Neural cell (in vitro differentiated cells): ENCODE measurements at regions not wholly inside any gene's neighbourhood (a gene's known extent, or its start where the extent isn't known, plus 50 kb on each side); places are given as distances from the start of the nearest gene placed in this dataset.

ENCODE experiments used
- H2AFZ ChIP-seq: fragments of 200-600, 300-800 bp; sonication (generic), shearing (Covaris generic); 2 replicates; pipeline ENCODE4 v1.6.0; 2014; ENCODE audit warnings: low read depth, mild to moderate bottlenecking, antibody characterized with exemption, low read length, moderate library complexity
- H3F3A ChIP-seq: fragments of 200-600 bp; shearing (Covaris generic); 2 replicates; pipeline ENCODE4 v1.6.1; 2016; ENCODE audit warnings: mild to moderate bottlenecking, moderate library complexity, mixed read lengths, antibody characterized with exemption, low read length; ENCODE audit not compliant: insufficient read depth, poor library complexity, severe bottlenecking
- H3K27ac ChIP-seq: fragments of 200-600, 300-800 bp; sonication (generic), shearing (Covaris generic); 2 replicates; pipeline ENCODE4 v1.5.1; 2014; ENCODE audit warnings: mild to moderate bottlenecking, low read length, moderate library complexity
- H3K27me3 ChIP-seq: fragments of 300-800, 200-600 bp; sonication (generic), shearing (Covaris generic); 2 replicates; pipeline ENCODE4 v1.6.0; 2014; ENCODE audit warnings: mild to moderate bottlenecking, low read depth, low read length, moderate library complexity; ENCODE audit not compliant: insufficient read depth
- H3K36me3 ChIP-seq: fragments of 300-800, 200-600 bp; sonication (generic), shearing (Covaris generic); 2 replicates; pipeline ENCODE4 v1.5.1; 2014; ENCODE audit warnings: mild to moderate bottlenecking, antibody characterized with exemption, low read length, moderate library complexity; ENCODE audit not compliant: insufficient read depth
- H3K4me2 ChIP-seq: fragments of 300-800, 200-600 bp; sonication (generic), shearing (Covaris generic); 2 replicates; pipeline ENCODE4 v1.6.0; 2014; ENCODE audit warnings: mild to moderate bottlenecking, low read length
- H3K4me3 ChIP-seq: fragments of 300-800, 200-600 bp; sonication (generic), shearing (Covaris generic); 2 replicates; pipeline ENCODE4 v1.5.1; 2014; ENCODE audit warnings: mild to moderate bottlenecking, low read length, moderate library complexity
- H3K79me2 ChIP-seq: fragments of 200-600 bp; shearing (Covaris generic); replicated peaks from 2 replicates; pipeline ENCODE4 v1.6.0; 2014; ENCODE audit warnings: mild to moderate bottlenecking, low read length, moderate library complexity; ENCODE audit not compliant: insufficient read depth
- H3K9ac ChIP-seq: fragments of 300-800, 200-600 bp; sonication (generic), shearing (Covaris generic); 2 replicates; pipeline ENCODE4 v1.6.1; 2016; ENCODE audit warnings: mild to moderate bottlenecking, low read length, mixed read lengths
- H3K9me2 ChIP-seq: fragments of 200-600 bp; shearing (Covaris generic); 2 replicates; pipeline ENCODE4 v1.6.1; 2016; ENCODE audit warnings: mild to moderate bottlenecking, low read length, mixed read lengths; ENCODE audit not compliant: insufficient read depth
- H3K9me3 ChIP-seq: fragments of 200-600, 300-800 bp; sonication (generic), shearing (Covaris generic); 2 replicates; pipeline ENCODE4 v1.6.1; 2016; ENCODE audit warnings: mild to moderate bottlenecking, mixed run types, low read length, moderate library complexity, mixed read lengths
- H4K20me1 ChIP-seq: fragments of 200-600 bp; shearing (Covaris generic); 2 replicates; pipeline ENCODE4 v1.6.1; 2016; ENCODE audit warnings: mild to moderate bottlenecking, mixed run types; ENCODE audit not compliant: insufficient read depth
- CTCF ChIP-seq: fragments of 450-650 bp; IDR thresholded peaks from 2 replicates; pipeline ENCODE4 v1.5.1; 2014; ENCODE audit warnings: antibody characterized with exemption, mild to moderate bottlenecking, moderate library complexity; ENCODE audit not compliant: poor library complexity, severe bottlenecking
- EP300 ChIP-seq: fragments of 450-650 bp; conservative IDR thresholded peaks from 2 replicates; pipeline ENCODE4 v1.6.1; 2014; ENCODE audit warnings: antibody characterized with exemption, mild to moderate bottlenecking, moderate library complexity; ENCODE audit not compliant: poor library complexity, severe bottlenecking
- EZH2 ChIP-seq: fragments of 200-600, 300-800 bp; shearing (Covaris generic), sonication (generic); IDR thresholded peaks from 2 replicates; pipeline ENCODE4 v1.6.1; 2014; ENCODE audit warnings: antibody characterized with exemption, low read length, borderline replicate concordance, mild to moderate bottlenecking; ENCODE audit not compliant: insufficient read depth, poor library complexity, severe bottlenecking
- MXI1 ChIP-seq: fragments of 450-650 bp; conservative IDR thresholded peaks from 2 replicates; pipeline ENCODE4 v1.6.1; 2014; ENCODE audit warnings: antibody characterized with exemption, mild to moderate bottlenecking; ENCODE audit not compliant: poor library complexity, severe bottlenecking
- POLR2AphosphoS5 ChIP-seq: IDR thresholded peaks from 2 replicates; pipeline ENCODE4 v1.6.1; 2012
- RAD21 ChIP-seq: fragments of 450-650 bp; conservative IDR thresholded peaks from 2 replicates; pipeline ENCODE4 v1.6.1; 2014; ENCODE audit warnings: antibody characterized with exemption, mild to moderate bottlenecking, moderate library complexity
- REST ChIP-seq: IDR thresholded peaks from 2 replicates; pipeline ENCODE4 v1.6.1; 2012; ENCODE audit warnings: borderline replicate concordance
- SMC3 ChIP-seq: fragments of 450-650 bp; conservative IDR thresholded peaks from 2 replicates; pipeline ENCODE4 v1.6.1; 2014; ENCODE audit warnings: antibody characterized with exemption, mild to moderate bottlenecking, moderate library complexity; ENCODE audit not compliant: poor library complexity
- TAF1 ChIP-seq: IDR thresholded peaks from 2 replicates; pipeline ENCODE4 v1.6.1; 2012; ENCODE audit warnings: low read depth

GRCh38 chr4:67019686-67020437, 525.4 kb downstream of the CENPC start:
- H3K27me3 ChIP-seq: no peaks in the 10 kb centered on the region

DNA sequence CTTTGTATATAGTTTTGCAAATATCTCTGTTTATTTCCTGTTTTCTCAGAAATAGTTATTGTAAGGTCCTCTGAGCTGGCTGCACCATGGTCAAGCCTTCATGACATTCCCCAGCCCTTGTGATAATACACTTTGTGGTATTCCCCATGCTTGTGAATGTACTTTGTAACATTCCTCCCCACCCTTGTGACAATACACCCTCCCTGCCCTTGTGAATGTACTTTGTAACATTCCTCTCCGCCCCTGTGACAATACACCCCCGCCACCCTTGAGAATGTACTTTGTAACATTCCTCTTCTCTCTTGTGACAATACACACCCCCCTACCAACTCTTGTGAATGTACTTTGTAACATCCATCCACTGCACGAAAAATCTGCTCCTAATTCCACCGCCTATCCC, 530.7 kb downstream of the CENPC start:
- H4K20me1 ChIP-seq: no peaks in the 10 kb centered on the region
- TF ChIP-seq CTCF (no peak), REST (no peak)
- H3K4me2 ChIP-seq: no peak overlapping the region
- H3F3A ChIP-seq: no peaks in the 10 kb centered on the region
- H3K9ac ChIP-seq: no peak overlapping the region
- no peaks in the 10 kb centered on the region for H3K27me3 ChIP-seq
- peaks cover 9% of the 10 kb centered on the region for H3K9me3 ChIP-seq
- no peak overlapping the region for H3K4me3 ChIP-seq
- H3K9me2 ChIP-seq: no peaks in the 10 kb centered on the region
- H3K36me3 ChIP-seq: no peaks in the 10 kb centered on the region
- H3K27ac ChIP-seq: no peak overlapping the region
- no peak overlapping the region for H2AFZ ChIP-seq
- no peaks in the 10 kb centered on the region for H3K79me2 ChIP-seq

More at GRCh38 chr4:67019686-67020437, 525.4 kb downstream of the CENPC start:
- no peak overlapping the region for H2AFZ ChIP-seq
- H3K36me3 ChIP-seq: no peaks in the 10 kb centered on the region
- peaks cover 9% of the 10 kb centered on the region for H3K9me3 ChIP-seq
- TF ChIP-seq POLR2AphosphoS5: no peak
- TF ChIP-seq CTCF: no peak
- no peak for TF ChIP-seq RAD21
- TF ChIP-seq EZH2: no peak
- no peak for TF ChIP-seq MXI1
- TF ChIP-seq EP300: no peak
- TF ChIP-seq TAF1: no peak
- no peak for TF ChIP-seq SMC3
- TF ChIP-seq REST: no peak
- H3K27ac ChIP-seq: peak overlapping the region; percentile 69
- no peaks in the 10 kb centered on the region for H3F3A ChIP-seq
- H4K20me1 ChIP-seq: no peaks in the 10 kb centered on the region
- H3K9me2 ChIP-seq: no peaks in the 10 kb centered on the region
- no peak overlapping the region for H3K4me2 ChIP-seq
- no peaks in the 10 kb centered on the region for H3K79me2 ChIP-seq
- no peak overlapping the region for H3K4me3 ChIP-seq
- H3K9ac ChIP-seq: no peak overlapping the region
